Stimulated activated CD4-positive, alpha-beta T cell treated with anti-CD3 and anti-CD28 coated beads, Interleukin-15, amount 100 ng/mL, for 1 hour (primary cell): ENCODE measurements at regions not wholly inside any gene's neighbourhood (a gene's known extent, or its start where the extent isn't known, plus 50 kb on each side); places are given as distances from the start of the nearest gene placed in this dataset.

Experiments used
- DNase-seq, 2 donors: peaks; one replicate each; pipeline ENCODE4 v3.0.0-alpha.2; 2020; ENCODE audit warnings: low read depth in 1 of 2, low spot score in 1 of 2

- no peak for DNase-seq
Measured at GRCh38 chr14:101495827-101496775, 65.2 kb upstream of the DIO3 start.

GRCh38 chr14:101496776-101497683 is 64.3 kb upstream of the DIO3 start:
- no peak for DNase-seq

GRCh38 chr14:101497684-101498525 is 63.4 kb upstream of the DIO3 start:
- no peak for DNase-seq

- DNase-seq: no peak
Measured at GRCh38 chr14:101498526-101498860, 62.8 kb upstream of the DIO3 start.

GRCh38 chr14:101499080-101499479 is 62.2 kb upstream of the DIO3 start:
- DNase-seq: no peak

- no peak for DNase-seq
Measured at GRCh38 chr14:101499513-101499912, 61.8 kb upstream of the DIO3 start.

- no peak for DNase-seq
Measured at GRCh38 chr14:101500061-101500460, 61.2 kb upstream of the DIO3 start.

- DNase-seq: no peak
Measured at GRCh38 chr14:101500681-101501080, 60.6 kb upstream of the DIO3 start.

- DNase-seq: no peak
Measured at GRCh38 chr14:101501341-101501740, 60.0 kb upstream of the DIO3 start.

GRCh38 chr14:101501858-101502615 is 59.3 kb upstream of the DIO3 start:
- DNase-seq: no peak

- no peak for DNase-seq
Measured at GRCh38 chr14:101502761-101503392, 58.4 kb upstream of the DIO3 start.

- no peak for DNase-seq
Measured at GRCh38 chr14:101503431-101504095, 57.7 kb upstream of the DIO3 start.

- DNase-seq: no peak
Measured at GRCh38 chr14:101504096-101504948, 57.0 kb upstream of the DIO3 start.

GRCh38 chr14:101505236-101505970 is 55.9 kb upstream of the DIO3 start:
- no peak for DNase-seq

GRCh38 chr14:101506211-101506925 is 54.9 kb upstream of the DIO3 start:
- no peak for DNase-seq

- no peak for DNase-seq
Measured at GRCh38 chr14:101506926-101507835, 54.1 kb upstream of the DIO3 start.
